PFSK-1 (cell line): ENCODE measurements at regions not wholly inside any gene's neighbourhood (a gene's known extent, or its start where the extent isn't known, plus 50 kb on each side); places are given as distances from the start of the nearest gene placed in this dataset.

ENCODE experiments used
- POLR2AphosphoS5 ChIP-seq: IDR thresholded peaks from 2 replicates; pipeline ENCODE4 v1.6.1; 2012; ENCODE audit warnings: low read depth, mild to moderate bottlenecking, control low read depth, low read length, moderate library complexity
- TF ChIP-seq, protein P1 (sequence below), 2 experiments: IDR thresholded peaks; 2 replicates each; pipeline versions ENCODE4 v1.6.1 to v1.8.0; 2011 to 2012; ENCODE audit warnings: low read depth in 2 of 2, low read length in 2 of 2, control low read depth in 1 of 2, inconsistent platforms in 1 of 2, mild to moderate bottlenecking in 1 of 2, moderate library complexity in 1 of 2; ENCODE audit not compliant: insufficient read depth in 1 of 2

- no peak for TF ChIP-seq POLR2AphosphoS5
- TF ChIP-seq, protein P1, sequence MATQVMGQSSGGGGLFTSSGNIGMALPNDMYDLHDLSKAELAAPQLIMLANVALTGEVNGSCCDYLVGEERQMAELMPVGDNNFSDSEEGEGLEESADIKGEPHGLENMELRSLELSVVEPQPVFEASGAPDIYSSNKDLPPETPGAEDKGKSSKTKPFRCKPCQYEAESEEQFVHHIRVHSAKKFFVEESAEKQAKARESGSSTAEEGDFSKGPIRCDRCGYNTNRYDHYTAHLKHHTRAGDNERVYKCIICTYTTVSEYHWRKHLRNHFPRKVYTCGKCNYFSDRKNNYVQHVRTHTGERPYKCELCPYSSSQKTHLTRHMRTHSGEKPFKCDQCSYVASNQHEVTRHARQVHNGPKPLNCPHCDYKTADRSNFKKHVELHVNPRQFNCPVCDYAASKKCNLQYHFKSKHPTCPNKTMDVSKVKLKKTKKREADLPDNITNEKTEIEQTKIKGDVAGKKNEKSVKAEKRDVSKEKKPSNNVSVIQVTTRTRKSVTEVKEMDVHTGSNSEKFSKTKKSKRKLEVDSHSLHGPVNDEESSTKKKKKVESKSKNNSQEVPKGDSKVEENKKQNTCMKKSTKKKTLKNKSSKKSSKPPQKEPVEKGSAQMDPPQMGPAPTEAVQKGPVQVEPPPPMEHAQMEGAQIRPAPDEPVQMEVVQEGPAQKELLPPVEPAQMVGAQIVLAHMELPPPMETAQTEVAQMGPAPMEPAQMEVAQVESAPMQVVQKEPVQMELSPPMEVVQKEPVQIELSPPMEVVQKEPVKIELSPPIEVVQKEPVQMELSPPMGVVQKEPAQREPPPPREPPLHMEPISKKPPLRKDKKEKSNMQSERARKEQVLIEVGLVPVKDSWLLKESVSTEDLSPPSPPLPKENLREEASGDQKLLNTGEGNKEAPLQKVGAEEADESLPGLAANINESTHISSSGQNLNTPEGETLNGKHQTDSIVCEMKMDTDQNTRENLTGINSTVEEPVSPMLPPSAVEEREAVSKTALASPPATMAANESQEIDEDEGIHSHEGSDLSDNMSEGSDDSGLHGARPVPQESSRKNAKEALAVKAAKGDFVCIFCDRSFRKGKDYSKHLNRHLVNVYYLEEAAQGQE (IDR thresholded peaks at IDR 0.05; ENCODE audit: insufficient read depth in 1 of 2, low read depth in 2 of 2, low read length in 2 of 2) = no peak
Measured at GRCh38 chr5:53173083-53173482, 63.5 kb upstream of the MOCS2 start.
